ENCODE measurements at regions not wholly inside any gene's neighbourhood (a gene's known extent, or its start where the extent isn't known, plus 50 kb on each side); places are given as distances from the start of the nearest gene placed in this dataset.

DNA sequence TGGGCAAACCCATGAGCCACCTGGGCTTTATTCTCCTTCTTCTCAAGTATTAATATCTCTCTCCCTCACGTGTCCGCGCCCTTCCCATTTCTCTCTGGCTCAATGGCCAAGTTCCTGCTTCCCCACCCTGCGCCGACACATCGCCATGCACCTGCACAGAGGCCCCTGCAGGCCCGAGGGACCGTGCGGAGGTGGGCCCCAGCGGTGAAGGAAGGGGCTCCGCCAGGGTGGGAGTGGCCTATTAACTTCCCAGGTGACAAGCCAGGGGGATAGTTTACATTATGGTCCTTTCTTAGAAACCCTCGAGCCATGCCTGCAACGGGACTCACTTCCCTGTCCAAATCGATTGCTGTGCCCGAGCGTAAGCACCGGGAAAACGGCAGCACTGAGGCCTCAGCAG is 110.0 kb upstream of the ADARB2 start:
- no peak for DNase-seq

DNA sequence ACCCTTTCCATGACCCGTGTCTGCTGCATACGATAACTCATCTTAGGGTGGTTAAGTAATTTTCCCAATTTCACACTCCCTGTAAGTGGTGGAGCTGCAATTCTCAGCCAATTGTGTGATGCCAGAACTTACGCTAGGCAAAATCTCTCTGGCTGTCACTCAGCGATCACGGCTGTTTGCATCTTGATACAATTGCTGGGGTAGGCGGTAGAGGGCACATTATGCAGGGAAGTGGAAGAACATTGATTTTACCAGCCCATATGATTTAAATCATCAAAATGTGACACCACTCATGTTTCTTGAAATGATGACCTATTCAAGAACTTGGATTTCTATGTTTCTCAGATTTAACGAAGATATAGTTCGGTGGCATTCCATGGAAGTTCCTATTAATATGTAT is 108.7 kb upstream of the ADARB2 start:
- no peak for DNase-seq

DNA sequence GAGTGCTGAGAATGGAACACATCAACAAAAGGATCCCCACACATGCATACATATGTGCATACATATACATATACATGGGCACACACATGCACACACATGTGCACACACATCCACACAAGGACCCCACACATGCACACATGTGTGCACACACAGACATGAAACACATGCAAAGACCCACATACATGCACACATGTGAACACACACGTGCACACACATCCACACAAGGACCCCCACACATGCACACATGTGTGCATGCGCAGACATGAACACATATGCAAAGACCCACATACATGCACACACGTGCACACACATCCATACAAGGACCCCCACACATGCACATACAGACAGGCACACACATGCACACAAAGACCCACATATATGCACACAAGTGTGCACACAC is 104.4 kb upstream of the ADARB2 start:
- DNase-seq, result no peak

DNA sequence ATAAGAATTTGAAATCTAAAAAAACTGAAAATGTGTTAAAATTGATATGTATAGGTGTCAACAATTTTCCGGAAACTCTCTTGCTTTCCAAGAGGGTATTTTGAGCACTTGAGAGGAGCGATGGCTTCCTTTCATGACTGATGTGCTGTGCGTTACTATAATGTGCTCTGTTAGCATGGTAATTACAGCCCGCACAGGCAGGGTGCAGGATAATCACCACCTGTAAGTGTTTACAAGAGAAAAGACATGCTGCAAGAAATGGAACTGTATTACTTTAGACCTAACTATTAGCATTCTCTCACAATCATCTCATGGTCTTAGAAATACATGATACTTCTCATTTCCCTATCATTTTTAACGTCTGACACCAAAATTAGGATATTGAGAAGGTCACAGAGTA is 92.4 kb upstream of the ADARB2 start:
- DNase-seq, result no peak

GRCh38 chr10:1824928-1825327 is 87.6 kb upstream of the ADARB2 start:
- no peak for DNase-seq

GRCh38 chr10:1814556-1814955 is 77.2 kb upstream of the ADARB2 start:
- DNase-seq, result no peak

DNA sequence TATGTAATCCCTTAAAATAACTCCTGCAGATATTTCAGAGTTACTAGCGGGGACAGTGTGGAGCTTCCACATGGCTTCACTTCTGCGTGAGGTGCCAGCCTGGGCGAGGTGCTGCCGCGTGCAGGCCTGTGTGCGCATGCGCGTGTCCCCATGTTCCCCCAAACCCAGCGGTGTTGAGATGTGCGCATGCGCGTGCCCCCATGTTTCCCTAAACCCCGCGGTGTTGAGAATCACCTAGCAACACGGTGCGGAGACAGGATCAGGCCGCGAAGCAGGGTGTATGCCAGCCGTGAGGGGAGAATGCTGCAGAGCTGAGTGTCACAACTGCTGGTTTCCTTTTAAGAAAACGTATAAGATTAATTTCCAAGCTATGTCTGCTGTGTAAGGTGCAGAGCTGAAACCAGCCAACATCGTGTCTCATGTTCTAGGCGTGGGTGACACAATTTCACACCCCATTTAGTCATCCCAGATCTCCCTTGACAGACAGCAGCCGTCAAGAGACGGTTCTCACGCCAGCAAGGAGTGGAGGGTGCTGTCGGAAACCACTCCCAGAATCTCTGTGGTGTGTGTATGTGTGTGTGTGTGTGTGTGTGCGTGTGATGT is 71.9 kb upstream of the ADARB2 start:
- DNase-seq, result no peak

GRCh38 chr10:1807924-1808323 is 70.6 kb upstream of the ADARB2 start:
- no peak for DNase-seq

GRCh38 chr10:1807196-1807595 is 69.9 kb upstream of the ADARB2 start:
- no peak for DNase-seq

GRCh38 chr10:1802413-1802812 is 65.1 kb upstream of the ADARB2 start:
- DNase-seq, result no peak

GRCh38 chr10:1788401-1788800 is 51.1 kb upstream of the ADARB2 start:
- DNase-seq, result no peak
